ENCODE measurements at regions not wholly inside any gene's neighbourhood (a gene's known extent, or its start where the extent isn't known, plus 50 kb on each side); places are given as distances from the start of the nearest gene placed in this dataset.

- TF ChIP-seq CTCF (IDR thresholded peaks at IDR 0.05) (no peak), POLR2A (IDR thresholded peaks at IDR 0.05) (no peak)
Observed at GRCh38 chr14:35934499-35934898, 108.4 kb downstream of the BRMS1L start.

All from tibial nerve (tissue), 3 donors.